ENCODE measurements at regions not wholly inside any gene's neighbourhood (a gene's known extent, or its start where the extent isn't known, plus 50 kb on each side); places are given as distances from the start of the nearest gene placed in this dataset.

DNA sequence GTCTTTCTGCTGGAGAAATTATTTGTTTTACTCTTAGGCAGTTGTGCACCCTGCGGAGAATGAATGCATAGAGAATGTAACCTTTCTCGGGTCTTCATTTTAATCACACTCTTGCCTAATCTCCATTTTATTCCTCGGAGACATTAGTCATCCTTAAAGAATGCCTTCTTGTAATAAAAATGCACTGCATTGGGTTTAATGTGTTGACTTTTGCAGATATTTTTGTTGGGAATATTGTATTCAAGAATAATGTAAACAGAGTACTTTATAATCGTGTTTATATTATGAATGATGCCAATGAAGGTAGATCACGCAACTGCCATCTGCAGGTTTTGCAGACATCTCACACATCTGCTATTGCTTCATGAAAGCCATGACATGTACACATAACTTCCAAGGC, 1093.9 kb upstream of the CDH6 start:
- H3K27ac ChIP-seq (ENCODE audit: low read length) = no peak overlapping the region
- no peak for DNase-seq

DNA sequence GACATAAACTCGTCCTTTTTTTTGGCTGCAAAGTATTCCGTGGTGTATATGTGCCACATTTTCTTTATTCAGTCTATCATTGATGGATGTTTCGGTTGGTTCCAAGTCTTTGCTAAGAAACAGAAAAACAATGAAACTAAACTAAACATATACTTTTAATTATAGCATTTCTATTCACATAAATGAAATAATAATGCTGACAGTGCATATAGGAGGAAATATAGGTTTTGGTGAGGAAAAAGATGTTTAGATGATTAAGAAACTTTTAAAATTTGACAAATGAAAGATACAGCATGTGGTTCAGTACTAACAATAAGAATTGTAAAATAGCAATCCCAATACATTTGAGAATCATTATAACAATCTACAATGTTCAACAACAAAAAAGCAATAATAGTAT, 1094.5 kb upstream of the CDH6 start:
- Histone ChIP-seq H2AFZ (ENCODE audit: low read depth, low read length) (no peak overlapping the region), H3K4me3 (ENCODE audit: low read depth in 1 of 2, low read length in 2 of 2) (no peak overlapping the region), H3K9ac (ENCODE audit: low read depth, low read length) (no peak overlapping the region), H3K27ac (ENCODE audit: low read length) (no peak overlapping the region), H3K9me3 (ENCODE audit: insufficient read depth, low read length, severe bottlenecking) (no peaks in the 10 kb centered on the region), H3K79me2 (ENCODE audit: insufficient read depth, low read length) (no peaks in the 10 kb centered on the region), H3K4me2 (ENCODE audit: insufficient read depth, low read length) (no peak overlapping the region), H3K36me3 (ENCODE audit: insufficient read depth, low read length) (no peaks in the 10 kb centered on the region), H4K20me1 (ENCODE audit: insufficient read depth, low read length) (no peaks in the 10 kb centered on the region), H3K27me3 (ENCODE audit: insufficient read depth, low read length, poor library complexity) (no peaks in the 10 kb centered on the region), H3K4me1 (ENCODE audit: insufficient read depth, low read length) (no peaks in the 10 kb centered on the region)
- TF ChIP-seq EZH2 (IDR thresholded peaks at IDR 0.05; ENCODE audit: borderline replicate concordance, low read depth, low read length, severe bottlenecking) = no peak
- TF ChIP-seq, protein P1, sequence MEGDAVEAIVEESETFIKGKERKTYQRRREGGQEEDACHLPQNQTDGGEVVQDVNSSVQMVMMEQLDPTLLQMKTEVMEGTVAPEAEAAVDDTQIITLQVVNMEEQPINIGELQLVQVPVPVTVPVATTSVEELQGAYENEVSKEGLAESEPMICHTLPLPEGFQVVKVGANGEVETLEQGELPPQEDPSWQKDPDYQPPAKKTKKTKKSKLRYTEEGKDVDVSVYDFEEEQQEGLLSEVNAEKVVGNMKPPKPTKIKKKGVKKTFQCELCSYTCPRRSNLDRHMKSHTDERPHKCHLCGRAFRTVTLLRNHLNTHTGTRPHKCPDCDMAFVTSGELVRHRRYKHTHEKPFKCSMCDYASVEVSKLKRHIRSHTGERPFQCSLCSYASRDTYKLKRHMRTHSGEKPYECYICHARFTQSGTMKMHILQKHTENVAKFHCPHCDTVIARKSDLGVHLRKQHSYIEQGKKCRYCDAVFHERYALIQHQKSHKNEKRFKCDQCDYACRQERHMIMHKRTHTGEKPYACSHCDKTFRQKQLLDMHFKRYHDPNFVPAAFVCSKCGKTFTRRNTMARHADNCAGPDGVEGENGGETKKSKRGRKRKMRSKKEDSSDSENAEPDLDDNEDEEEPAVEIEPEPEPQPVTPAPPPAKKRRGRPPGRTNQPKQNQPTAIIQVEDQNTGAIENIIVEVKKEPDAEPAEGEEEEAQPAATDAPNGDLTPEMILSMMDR (IDR thresholded peaks at IDR 0.05; ENCODE audit: borderline replicate concordance, extremely low read depth, low read length, poor library complexity, severe bottlenecking) = no peak
- no peak for ATAC-seq (ENCODE audit: insufficient read depth, low read depth)
- no peak for DNase-seq

More for the DNA sequence above, 1093.9 kb upstream of the CDH6 start:
- Histone ChIP-seq H3K4me3 (ENCODE audit: low read depth in 1 of 2, low read length in 2 of 2) (no peak overlapping the region), H3K4me1 (ENCODE audit: insufficient read depth, low read length) (no peaks in the 10 kb centered on the region), H3K36me3 (ENCODE audit: insufficient read depth, low read length) (no peaks in the 10 kb centered on the region), H3K9me3 (ENCODE audit: insufficient read depth, low read length, severe bottlenecking) (no peaks in the 10 kb centered on the region), H3K4me2 (ENCODE audit: insufficient read depth, low read length) (no peak overlapping the region), H3K27me3 (ENCODE audit: insufficient read depth, low read length, poor library complexity) (no peaks in the 10 kb centered on the region), H3K9ac (ENCODE audit: low read depth, low read length) (no peak overlapping the region), H2AFZ (ENCODE audit: low read depth, low read length) (no peak overlapping the region), H3K79me2 (ENCODE audit: insufficient read depth, low read length) (no peaks in the 10 kb centered on the region), H4K20me1 (ENCODE audit: insufficient read depth, low read length) (no peaks in the 10 kb centered on the region)
- TF ChIP-seq, protein P1 (IDR thresholded peaks at IDR 0.05; ENCODE audit: borderline replicate concordance, extremely low read depth, low read length, poor library complexity, severe bottlenecking) = no peak
- no peak for TF ChIP-seq EZH2 (IDR thresholded peaks at IDR 0.05; ENCODE audit: borderline replicate concordance, low read depth, low read length, severe bottlenecking)
- no peak for ATAC-seq (ENCODE audit: insufficient read depth, low read depth)

DNA sequence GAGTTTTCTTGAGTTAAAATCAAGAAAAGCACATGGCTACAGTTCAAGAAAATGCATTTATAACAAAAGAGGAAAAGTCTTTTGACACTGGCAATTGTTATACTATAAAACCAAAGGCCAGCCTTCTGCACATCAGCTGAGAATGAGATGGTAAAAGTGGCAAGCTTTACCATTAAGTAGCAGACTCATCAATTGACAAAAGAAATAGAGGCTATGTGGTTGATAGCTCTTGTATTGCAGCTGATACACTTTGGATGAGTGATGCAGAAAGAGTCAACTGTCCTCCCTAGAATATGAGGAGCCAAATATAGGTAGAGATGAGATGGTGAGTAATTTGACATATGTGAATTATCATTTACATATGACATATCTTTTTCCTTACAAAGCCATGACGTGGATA, 1100.9 kb upstream of the CDH6 start:
- no peak for TF ChIP-seq EZH2 (IDR thresholded peaks at IDR 0.05; ENCODE audit: borderline replicate concordance, low read depth, low read length, severe bottlenecking)
- TF ChIP-seq, protein P1 (IDR thresholded peaks at IDR 0.05; ENCODE audit: borderline replicate concordance, extremely low read depth, low read length, poor library complexity, severe bottlenecking) = no peak
- no peaks in the 10 kb centered on the region for H3K36me3 ChIP-seq (ENCODE audit: insufficient read depth, low read length)
- ATAC-seq (ENCODE audit: insufficient read depth, low read depth) = no peak

More for the DNA sequence above, 1100.9 kb upstream of the CDH6 start:
- H3K9ac ChIP-seq (ENCODE audit: low read depth, low read length) = no peak overlapping the region
- no peaks in the 10 kb centered on the region for H4K20me1 ChIP-seq (ENCODE audit: insufficient read depth, low read length)
- no peaks in the 10 kb centered on the region for H3K4me1 ChIP-seq (ENCODE audit: insufficient read depth, low read length)
- H2AFZ ChIP-seq (ENCODE audit: low read depth, low read length) = no peak overlapping the region
- H3K79me2 ChIP-seq (ENCODE audit: insufficient read depth, low read length) = no peaks in the 10 kb centered on the region
- DNase-seq = no peak
- H3K4me2 ChIP-seq (ENCODE audit: insufficient read depth, low read length) = no peak overlapping the region
- no peaks in the 10 kb centered on the region for H3K9me3 ChIP-seq (ENCODE audit: insufficient read depth, low read length, severe bottlenecking)
- H3K4me3 ChIP-seq (ENCODE audit: low read depth in 1 of 2, low read length in 2 of 2) = no peak overlapping the region
- no peak overlapping the region for H3K27ac ChIP-seq (ENCODE audit: low read length)
- H3K27me3 ChIP-seq (ENCODE audit: insufficient read depth, low read length, poor library complexity) = no peaks in the 10 kb centered on the region

All from DND-41 (cell line).